NCI-H2196 (cell line): ENCODE measurements at regions not wholly inside any gene's neighbourhood (a gene's known extent, or its start where the extent isn't known, plus 50 kb on each side); places are given as distances from the start of the nearest gene placed in this dataset.

Experiments used
- DNase-seq: peaks from one replicate; lab custom pipeline; 2025; ENCODE audit not compliant: unreplicated experiment; lab: John Stamatoyannopoulos, UW

GRCh38 chr1:163874070-163874469 is 552.3 kb downstream of the NUF2 start:
- DNase-seq, result no peak

GRCh38 chr1:163875200-163875926 is 553.6 kb downstream of the NUF2 start:
- DNase-seq, result no peak

- no peak for DNase-seq
These were observed 554.2 kb downstream of the NUF2 start for GRCh38 chr1:163875927-163876320.

- no peak for DNase-seq
These were observed 554.8 kb downstream of the NUF2 start for GRCh38 chr1:163876546-163876945.

GRCh38 chr1:163877016-163877415 is 555.3 kb downstream of the NUF2 start:
- no peak for DNase-seq

GRCh38 chr1:163885510-163885909 is 563.8 kb downstream of the NUF2 start:
- no peak for DNase-seq

GRCh38 chr1:163896001-163896400 is 574.2 kb downstream of the NUF2 start:
- DNase-seq, result no peak

- no peak for DNase-seq
These were observed 575.8 kb downstream of the NUF2 start for GRCh38 chr1:163897412-163898155.

GRCh38 chr1:163906283-163906682 is 584.5 kb downstream of the NUF2 start:
- DNase-seq, result no peak

GRCh38 chr1:163912170-163912884 is 590.6 kb downstream of the NUF2 start:
- DNase-seq, result no peak

GRCh38 chr1:163914785-163915413 is 593.1 kb downstream of the NUF2 start:
- no peak for DNase-seq

- DNase-seq, result no peak
These were observed 601.0 kb downstream of the NUF2 start for GRCh38 chr1:163922743-163923201.

GRCh38 chr1:163924041-163924440 is 602.3 kb downstream of the NUF2 start:
- no peak for DNase-seq

GRCh38 chr1:163927493-163927892 is 605.7 kb downstream of the NUF2 start:
- DNase-seq, result no peak

GRCh38 chr1:163928069-163928468 is 606.3 kb downstream of the NUF2 start:
- no peak for DNase-seq

- no peak for DNase-seq
These were observed 606.9 kb downstream of the NUF2 start for GRCh38 chr1:163928651-163929050.

- no peak for DNase-seq
These were observed 611.1 kb downstream of the NUF2 start for GRCh38 chr1:163932901-163933300.

GRCh38 chr1:163933437-163933836 is 611.7 kb downstream of the NUF2 start:
- no peak for DNase-seq

GRCh38 chr1:163935738-163936374 is 614.1 kb downstream of the NUF2 start:
- no peak for DNase-seq

- no peak for DNase-seq
These were observed 599.4 kb upstream of the PBX1 start for GRCh38 chr1:163959622-163960021.

- DNase-seq, result no peak
These were observed 588.8 kb upstream of the PBX1 start for GRCh38 chr1:163970151-163970550.
